H1 (cell line): ENCODE measurements at regions not wholly inside any gene's neighbourhood (a gene's known extent, or its start where the extent isn't known, plus 50 kb on each side); places are given as distances from the start of the nearest gene placed in this dataset.

ENCODE experiments used
- CTCF ChIA-PET: fragments of 300-600 bp; sonication (Branson Sonifier 250); formaldehyde crosslinking; loops from one replicate; lab custom pipeline; 2021; ENCODE audit not compliant: partially characterized antibody; lab: Charles Lee
- POLR2A ChIA-PET: fragments of 300-600 bp; sonication (Branson Sonifier 250); formaldehyde crosslinking; loops from one replicate; lab custom pipeline; 2021; ENCODE audit warnings: inconsistent platforms; ENCODE audit not compliant: partially characterized antibody; lab: Charles Lee
- DNase-seq, 2 experiments: peaks; one replicate each; pipeline versions ENCODE4 v3.0.0 to v3.0.0-alpha.2; 2010 to 2022; ENCODE audit warnings: low spot score in 2 of 2, low read depth in 1 of 2, mixed read lengths in 1 of 2
- FAIRE-seq: peaks from 2 replicates; lab custom pipeline; 2011; peaks lifted over from hg19 to GRCh38; lab: Jason Lieb, UNC
- H2AFZ ChIP-seq: 2 replicates; pipeline ENCODE4 v1.8.1; 2012; ENCODE audit warnings: low read length, inconsistent platforms
- H2AK5ac ChIP-seq: 2 replicates; pipeline ENCODE4 v1.6.1; 2013; ENCODE audit warnings: low read depth, low read length
- H2BK120ac ChIP-seq: replicated peaks from 2 replicates; pipeline ENCODE3; 2013; ENCODE audit warnings: low read depth, low read length, inconsistent platforms
- H2BK12ac ChIP-seq: 2 replicates; pipeline ENCODE4 v1.6.1; 2013; ENCODE audit warnings: low read depth, low read length
- H2BK15ac ChIP-seq: 2 replicates; pipeline ENCODE4 v1.6.1; 2013; ENCODE audit warnings: low read length
- H2BK20ac ChIP-seq: 2 replicates; pipeline ENCODE4 v1.6.1; 2013; ENCODE audit warnings: low read length
- H2BK5ac ChIP-seq: 2 replicates; pipeline ENCODE4 v1.6.1; 2013; ENCODE audit warnings: low read depth, low read length
- H3K14ac ChIP-seq: 2 replicates; pipeline ENCODE4 v1.6.1; 2013; ENCODE audit warnings: inconsistent platforms; ENCODE audit not compliant: insufficient read length
- H3K18ac ChIP-seq: 2 replicates; pipeline ENCODE4 v1.6.1; 2013; ENCODE audit warnings: low read length; ENCODE audit errors: extremely low read depth
- H3K23ac ChIP-seq: 2 replicates; pipeline ENCODE4 v1.6.1; 2013; ENCODE audit warnings: inconsistent platforms; ENCODE audit not compliant: insufficient read length
- H3K23me2 ChIP-seq: 2 replicates; pipeline ENCODE4 v1.6.1; 2013; ENCODE audit warnings: low read depth, low read length
- H3K27ac ChIP-seq: 2 replicates; pipeline ENCODE4 v1.6.1; 2011; ENCODE audit warnings: low read depth, low read length, inconsistent platforms
- H3K27me3 ChIP-seq, 4 experiments: replicated peaks in 1 of 4; 1 replicate in 1 of 4; 2 replicates in 3 of 4; pipeline versions ENCODE4 v1.6.1 to v1.8.1; 2011 to 2013; ENCODE audit warnings: low read length in 3 of 4, mild to moderate bottlenecking in 3 of 4, inconsistent platforms in 2 of 4, mixed read lengths in 2 of 4, moderate library complexity in 1 of 4; ENCODE audit not compliant: control insufficient read depth in 3 of 4, insufficient read depth in 3 of 4; ENCODE audit errors: extremely low read depth in 1 of 4
- H3K36me3 ChIP-seq, 4 experiments: 2 replicates each; pipeline versions ENCODE4 v1.6.1 to v1.8.1; 2011 to 2013; ENCODE audit warnings: mild to moderate bottlenecking in 4 of 4, low read length in 3 of 4, moderate library complexity in 2 of 4, control low read depth in 1 of 4, inconsistent platforms in 1 of 4; ENCODE audit not compliant: insufficient read depth in 4 of 4, control insufficient read depth in 2 of 4
- H3K4ac ChIP-seq: replicated peaks from 2 replicates; pipeline ENCODE3; 2013; ENCODE audit warnings: low read length, low read depth, mixed read lengths, inconsistent platforms; ENCODE audit not compliant: insufficient read length
- H3K4me1 ChIP-seq, 4 experiments: replicated peaks in 1 of 4; 1 replicate in 1 of 4; 2 replicates in 3 of 4; pipeline versions ENCODE4 v1.6.1 to v1.8.1; 2011 to 2013; ENCODE audit warnings: low read length in 3 of 4, inconsistent platforms in 2 of 4, mixed read lengths in 1 of 4; ENCODE audit not compliant: insufficient read depth in 4 of 4, control insufficient read depth in 3 of 4
- H3K4me2 ChIP-seq, 2 experiments: 2 replicates each; pipeline versions ENCODE4 v1.6.1 to v1.8.1; 2011 to 2013; ENCODE audit warnings: low read depth in 2 of 2, low read length in 2 of 2, control low read depth in 1 of 2, inconsistent platforms in 1 of 2, mild to moderate bottlenecking in 1 of 2; ENCODE audit not compliant: insufficient read depth in 1 of 2
- H3K4me3 ChIP-seq, 4 experiments: fragments of 200-600, 300-600 bp in 1 of 4; sonication (generic), shearing (Covaris generic), sonication (Bioruptor Twin) in 1 of 4; 2 replicates each; pipeline versions ENCODE4 v1.5.1 to v1.8.1; 2011 to 2016; ENCODE audit warnings: low read length in 4 of 4, low read depth in 3 of 4, control low read depth in 2 of 4, inconsistent platforms in 2 of 4, mild to moderate bottlenecking in 2 of 4, mixed read lengths in 1 of 4, moderate library complexity in 1 of 4; ENCODE audit not compliant: insufficient read depth in 2 of 4; ENCODE audit errors: extremely low read depth in 1 of 4
- H3K56ac ChIP-seq: replicated peaks from 2 replicates; pipeline ENCODE3; 2013; ENCODE audit warnings: low read depth, mild to moderate bottlenecking, mixed read lengths, low read length, inconsistent platforms; ENCODE audit not compliant: insufficient read length
- H3K79me1 ChIP-seq: 2 replicates; pipeline ENCODE4 v1.6.1; 2013; ENCODE audit warnings: low read depth, low read length, control low read depth
- H3K79me2 ChIP-seq, 2 experiments: 2 replicates each; pipeline versions ENCODE4 v1.6.1 to v1.8.1; 2012 to 2013; ENCODE audit warnings: low read length in 2 of 2, mild to moderate bottlenecking in 2 of 2, inconsistent platforms in 1 of 2; ENCODE audit not compliant: insufficient read depth in 2 of 2, control insufficient read depth in 1 of 2
- H3K9ac ChIP-seq, 4 experiments: replicated peaks in 1 of 4; 1 replicate in 1 of 4; 2 replicates in 3 of 4; pipeline versions ENCODE4 v1.6.1 to v1.8.1; 2011 to 2013; ENCODE audit warnings: low read depth in 3 of 4, low read length in 3 of 4, control low read depth in 2 of 4, mild to moderate bottlenecking in 2 of 4, moderate library complexity in 2 of 4, inconsistent platforms in 1 of 4; ENCODE audit errors: extremely low read depth in 1 of 4
- H3K9me3 ChIP-seq, 2 experiments: 2 replicates each; pipeline versions ENCODE4 v1.6.1 to v1.8.1; 2012 to 2013; ENCODE audit warnings: mild to moderate bottlenecking in 2 of 2, moderate library complexity in 2 of 2, control low read depth in 1 of 2, inconsistent platforms in 1 of 2, low read depth in 1 of 2, low read length in 1 of 2, mixed read lengths in 1 of 2; ENCODE audit not compliant: insufficient read depth in 2 of 2
- H4K20me1 ChIP-seq, 2 experiments: replicated peaks in 1 of 2; 2 replicates each; pipeline versions ENCODE3 to v1.8.1; 2011 to 2013; ENCODE audit warnings: inconsistent platforms in 2 of 2, low read length in 2 of 2, mild to moderate bottlenecking in 1 of 2; ENCODE audit not compliant: insufficient read depth in 2 of 2, control insufficient read depth in 1 of 2
- H4K5ac ChIP-seq: 2 replicates; pipeline ENCODE4 v1.6.1; 2013; ENCODE audit warnings: low read length, low read depth, mixed read lengths, inconsistent platforms; ENCODE audit not compliant: insufficient read length
- H4K8ac ChIP-seq: 2 replicates; pipeline ENCODE4 v1.8.0; 2013; ENCODE audit warnings: mild to moderate bottlenecking, moderate library complexity, low read length, inconsistent platforms; ENCODE audit not compliant: insufficient read depth; ENCODE audit errors: extremely low read depth
- H4K91ac ChIP-seq: replicated peaks from 2 replicates; pipeline ENCODE3; 2013; ENCODE audit warnings: low read length, mixed read lengths, inconsistent platforms; ENCODE audit not compliant: insufficient read length
- ASH2L ChIP-seq: fragments of 200-600, 300-600 bp; sonication (generic); IDR thresholded peaks from one replicate; pipeline ENCODE4 v1.7.1; 2017; ENCODE audit warnings: low read length
- CEBPB ChIP-seq: IDR thresholded peaks from 2 replicates; pipeline ENCODE4 v1.6.1; 2012; ENCODE audit warnings: low read depth, low read length
- CHD2 ChIP-seq: IDR thresholded peaks from 2 replicates; pipeline ENCODE4 v1.6.1; 2012; ENCODE audit warnings: low read length, improper control_type of control experiment
- EP300 ChIP-seq, 2 experiments: IDR thresholded peaks; 1 replicate in 1 of 2; 2 replicates in 1 of 2; pipeline ENCODE4 v1.6.1; 2011 to 2012; ENCODE audit warnings: low read depth in 2 of 2, low read length in 2 of 2, mild to moderate bottlenecking in 2 of 2, borderline replicate concordance in 1 of 2, inconsistent platforms in 1 of 2, moderate library complexity in 1 of 2
- GABPA ChIP-seq: IDR thresholded peaks from 2 replicates; pipeline ENCODE4 v1.6.1; 2011; ENCODE audit warnings: mild to moderate bottlenecking, low read length, moderate library complexity, borderline replicate concordance; ENCODE audit not compliant: insufficient read depth
- HDAC6 ChIP-seq: IDR thresholded peaks from one replicate; pipeline ENCODE4 v1.7.1; 2012; ENCODE audit warnings: low read depth, mild to moderate bottlenecking, inconsistent platforms, low read length, moderate library complexity
- KDM1A ChIP-seq: fragments of 200-600, 300-600 bp; sonication (generic); IDR thresholded peaks from 2 replicates; pipeline ENCODE4 v1.7.1; 2016; ENCODE audit warnings: mild to moderate bottlenecking, low read length, borderline replicate concordance
- NANOG ChIP-seq: IDR thresholded peaks from 2 replicates; pipeline ENCODE4 v1.6.1; 2011; ENCODE audit warnings: low read length, low read depth, mild to moderate bottlenecking, inconsistent platforms; ENCODE audit not compliant: insufficient read depth, poor library complexity, severe bottlenecking
- SP1 ChIP-seq: IDR thresholded peaks from 2 replicates; pipeline ENCODE4 v1.6.1; 2011; ENCODE audit warnings: low read depth, low read length
- YY1 ChIP-seq: IDR thresholded peaks from 2 replicates; pipeline ENCODE4 v1.6.1; 2011; ENCODE audit warnings: low read depth, mild to moderate bottlenecking, low read length
- WGBS, 2 experiments: shearing (Covaris generic) in 1 of 2; methylation state at CpG; one replicate each; pipeline versions ENCODE4 v1.1.6 to v1.1.7; 2013 to 2015; ENCODE audit warnings: low lambda C conversion rate in 2 of 2, mixed read lengths in 2 of 2, inconsistent platforms in 1 of 2, low coverage in 1 of 2, missing lambda C conversion rate in 1 of 2; ENCODE audit not compliant: insufficient replicate concordance in 2 of 2, insufficient coverage in 1 of 2, insufficient read length in 1 of 2; ENCODE audit errors: extremely low coverage in 1 of 2, missing lambda C conversion rate in 1 of 2; 5-methylcytosine and 5-hydroxymethylcytosine counted together
- TF ChIP-seq, protein P1 (sequence below): IDR thresholded peaks from 2 replicates; pipeline ENCODE4 v1.6.1; 2012; ENCODE audit warnings: inconsistent platforms
- TF ChIP-seq, protein P2 (sequence below), 3 experiments: IDR thresholded peaks; 1 replicate in 2 of 3; 2 replicates in 1 of 3; pipeline versions ENCODE4 v1.5.1 to v1.6.1; 2011; ENCODE audit warnings: low read length in 3 of 3, mild to moderate bottlenecking in 3 of 3, inconsistent platforms in 2 of 3, low read depth in 1 of 3, moderate library complexity in 1 of 3; ENCODE audit not compliant: insufficient read depth in 1 of 3; ENCODE audit errors: control extremely low read depth in 1 of 3

DNA sequence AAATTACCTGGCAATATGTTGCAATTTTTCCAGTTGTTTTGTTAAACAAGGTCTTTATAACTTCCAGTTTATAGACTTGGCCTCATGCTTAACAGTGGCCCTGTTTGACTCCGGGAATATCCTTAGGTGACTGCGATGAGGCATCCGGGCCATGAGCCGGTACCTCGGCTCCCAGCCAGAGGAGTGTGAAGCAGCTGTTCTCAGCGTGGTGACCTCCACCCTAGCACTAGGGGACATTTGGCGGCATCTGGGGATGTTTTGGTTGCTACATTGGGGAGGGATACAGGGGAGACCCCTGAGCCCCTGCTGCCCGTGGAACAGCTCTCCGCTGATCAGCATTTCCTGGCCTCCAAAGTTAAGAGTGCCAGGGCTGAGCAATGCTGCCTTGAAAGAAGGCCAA is 533.4 kb downstream of the IRX1 start:
- no peak overlapping the region for H2BK5ac ChIP-seq
- no peak overlapping the region for H3K9ac ChIP-seq
- no peak overlapping the region for H2AK5ac ChIP-seq
- ChIA-PET POLR2A (no interaction called here), CTCF (no interaction called here)
- H3K79me1 ChIP-seq, result no peaks in the 10 kb centered on the region
- no peak overlapping the region for H3K4ac ChIP-seq
- no peak for DNase-seq
- H4K5ac ChIP-seq, result no peak overlapping the region
- H4K8ac ChIP-seq, result peak overlapping the region; percentile 11; the same call in 1 of the 2 replicates
- no peak overlapping the region for H3K4me2 ChIP-seq
- H3K23ac ChIP-seq, result no peak overlapping the region
- FAIRE-seq, result no peak
- no peak overlapping the region for H2BK12ac ChIP-seq
- H3K18ac ChIP-seq, result no peak overlapping the region
- no peak overlapping the region for H3K27ac ChIP-seq
- H3K14ac ChIP-seq, result no peak overlapping the region
- no peaks in the 10 kb centered on the region for H3K23me2 ChIP-seq
- H3K4me1 ChIP-seq, result no peaks in the 10 kb centered on the region
- H2BK15ac ChIP-seq, result no peak overlapping the region
- H2AFZ ChIP-seq, result no peak overlapping the region
- no peak overlapping the region for H2BK20ac ChIP-seq
- H3K27me3 ChIP-seq, result no peaks in the 10 kb centered on the region
- H2BK120ac ChIP-seq, result no peak overlapping the region
- WGBS, 2 experiments, result 96% methylated on average over 9 of the region's 9 CpGs; no CpG with 5 or more reads in 1 of the 2 experiments
- no peak overlapping the region for H4K91ac ChIP-seq
- no peaks in the 10 kb centered on the region for H3K36me3 ChIP-seq
- H3K56ac ChIP-seq, result no peak overlapping the region
- H3K79me2 ChIP-seq, result no peaks in the 10 kb centered on the region
- no peaks in the 10 kb centered on the region for H4K20me1 ChIP-seq
- H3K9me3 ChIP-seq, result no peaks in the 10 kb centered on the region
- no peak overlapping the region for H3K4me3 ChIP-seq
- TF ChIP-seq NANOG (no peak), KDM1A (no peak), GABPA (no peak), CHD2 (no peak), ASH2L (no peak), YY1 (no peak), EP300 (IDR thresholded peaks at IDR 0.05; ENCODE audit: borderline replicate concordance in 1 of 2, low read depth in 2 of 2, low read length in 2 of 2) (no peak), SP1 (no peak), CEBPB (no peak), HDAC6 (no peak)
- TF ChIP-seq, protein P1, sequence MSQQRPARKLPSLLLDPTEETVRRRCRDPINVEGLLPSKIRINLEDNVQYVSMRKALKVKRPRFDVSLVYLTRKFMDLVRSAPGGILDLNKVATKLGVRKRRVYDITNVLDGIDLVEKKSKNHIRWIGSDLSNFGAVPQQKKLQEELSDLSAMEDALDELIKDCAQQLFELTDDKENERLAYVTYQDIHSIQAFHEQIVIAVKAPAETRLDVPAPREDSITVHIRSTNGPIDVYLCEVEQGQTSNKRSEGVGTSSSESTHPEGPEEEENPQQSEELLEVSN, result no peak
- TF ChIP-seq, protein P2, sequence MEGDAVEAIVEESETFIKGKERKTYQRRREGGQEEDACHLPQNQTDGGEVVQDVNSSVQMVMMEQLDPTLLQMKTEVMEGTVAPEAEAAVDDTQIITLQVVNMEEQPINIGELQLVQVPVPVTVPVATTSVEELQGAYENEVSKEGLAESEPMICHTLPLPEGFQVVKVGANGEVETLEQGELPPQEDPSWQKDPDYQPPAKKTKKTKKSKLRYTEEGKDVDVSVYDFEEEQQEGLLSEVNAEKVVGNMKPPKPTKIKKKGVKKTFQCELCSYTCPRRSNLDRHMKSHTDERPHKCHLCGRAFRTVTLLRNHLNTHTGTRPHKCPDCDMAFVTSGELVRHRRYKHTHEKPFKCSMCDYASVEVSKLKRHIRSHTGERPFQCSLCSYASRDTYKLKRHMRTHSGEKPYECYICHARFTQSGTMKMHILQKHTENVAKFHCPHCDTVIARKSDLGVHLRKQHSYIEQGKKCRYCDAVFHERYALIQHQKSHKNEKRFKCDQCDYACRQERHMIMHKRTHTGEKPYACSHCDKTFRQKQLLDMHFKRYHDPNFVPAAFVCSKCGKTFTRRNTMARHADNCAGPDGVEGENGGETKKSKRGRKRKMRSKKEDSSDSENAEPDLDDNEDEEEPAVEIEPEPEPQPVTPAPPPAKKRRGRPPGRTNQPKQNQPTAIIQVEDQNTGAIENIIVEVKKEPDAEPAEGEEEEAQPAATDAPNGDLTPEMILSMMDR (IDR thresholded peaks at IDR 0.05; ENCODE audit: control extremely low read depth in 1 of 3, insufficient read depth in 1 of 3, low read depth in 1 of 3, low read length in 3 of 3), result no peak
